GM19043 (cell line): ENCODE measurements at regions not wholly inside any gene's neighbourhood (a gene's known extent, or its start where the extent isn't known, plus 50 kb on each side); places are given as distances from the start of the nearest gene placed in this dataset.
"Not testable (repeated sequence)": the region's sequence is repeated elsewhere in the genome, so short reads cannot be mapped to it uniquely, and the experiment has no call there.

Experiments used
- ATAC-seq: cut with Tn5 transposase; IDR thresholded peaks from one replicate; pipeline ENCODE4 v1.9.1; 2021; ENCODE audit warnings: low read depth; ENCODE audit not compliant: unreplicated experiment

GRCh38 chr7:19882893-19883292 is 109.5 kb upstream of the TMEM196 start:
- not testable (repeated sequence) for ATAC-seq

DNA sequence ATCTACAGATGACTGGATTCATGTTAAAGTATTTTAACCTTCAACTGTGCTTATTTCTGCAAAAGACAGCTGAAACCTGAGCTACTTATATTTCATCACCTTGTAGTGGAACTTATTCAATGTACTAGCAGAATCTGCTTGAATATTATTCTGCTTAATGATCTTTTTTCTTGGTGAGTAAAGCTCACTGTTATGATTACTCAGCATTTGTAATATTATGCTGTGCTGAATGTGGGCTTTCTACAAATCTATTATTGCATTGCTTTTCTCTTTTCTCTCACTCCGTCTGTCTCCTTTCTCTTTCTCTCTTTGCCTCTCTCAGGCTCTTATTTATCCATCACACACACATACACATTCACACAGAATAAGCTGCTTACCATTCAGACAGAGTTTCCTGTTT is 98.7 kb upstream of the TMEM196 start:
- no peak for ATAC-seq

GRCh38 chr7:19871102-19871501 is 97.7 kb upstream of the TMEM196 start:
- ATAC-seq: no peak

DNA sequence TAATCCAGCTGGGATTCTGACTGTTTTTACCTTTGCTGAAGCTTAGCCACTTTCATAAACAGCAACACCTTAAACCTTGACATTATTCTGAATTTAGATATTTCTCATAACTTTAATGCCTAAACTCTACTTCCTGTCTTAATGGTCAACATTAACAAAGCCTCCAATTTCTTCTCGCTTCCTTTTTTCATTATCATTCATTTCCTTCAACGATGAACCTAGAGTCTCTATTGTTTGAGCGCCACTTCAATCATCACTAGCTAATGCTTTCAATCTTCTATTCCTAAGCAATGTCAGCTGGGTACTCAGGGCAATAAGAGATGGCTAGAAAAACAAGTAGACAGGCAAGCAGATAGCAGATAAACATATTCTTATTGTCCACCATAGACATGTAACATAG is 96.6 kb upstream of the TMEM196 start:
- peak; percentile 69 for ATAC-seq

DNA sequence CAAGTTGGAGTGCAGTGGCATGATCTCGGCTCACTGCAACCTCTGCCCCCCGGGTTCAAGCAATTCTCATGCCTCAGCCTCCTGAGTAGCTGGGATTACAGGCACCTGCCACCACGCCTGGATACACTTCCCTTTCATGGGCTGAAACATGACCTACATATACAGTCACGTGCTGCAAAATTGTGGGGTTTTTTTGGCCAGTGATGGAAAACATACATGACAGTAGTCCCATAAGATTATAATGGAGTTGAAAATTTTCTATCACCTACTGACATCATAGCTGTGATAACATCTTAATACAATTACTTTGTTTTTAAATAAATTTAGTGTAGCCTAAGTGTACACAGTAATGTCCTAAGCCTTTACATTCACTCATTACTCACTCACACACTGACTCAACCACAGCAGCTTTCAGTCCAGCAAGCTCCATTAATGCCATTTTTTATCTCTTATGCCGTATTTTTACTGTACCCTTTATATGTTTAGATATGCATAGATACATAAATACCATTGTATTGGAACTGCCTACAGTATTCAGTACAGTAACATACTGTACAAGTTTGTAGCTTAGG is 79.9 kb upstream of the TMEM196 start:
- ATAC-seq: no peak

DNA sequence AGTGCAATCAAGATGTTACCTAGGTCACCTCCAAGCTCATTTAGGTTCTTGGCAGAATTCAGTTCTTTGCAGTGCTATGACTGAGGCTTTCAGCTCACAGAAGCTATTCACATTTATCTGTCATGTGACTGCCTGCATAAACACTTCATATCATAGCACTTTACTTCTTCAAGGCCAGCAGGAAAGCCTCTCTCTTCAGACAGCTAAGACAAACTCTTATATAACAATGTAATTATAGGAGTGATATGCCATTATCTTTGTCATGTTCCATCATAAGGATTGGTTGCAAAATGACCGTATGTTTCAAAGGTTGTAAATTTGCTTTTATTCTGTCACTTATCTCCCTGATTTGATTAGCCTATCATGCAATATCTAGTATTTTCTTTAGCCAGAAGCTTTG is 78.8 kb upstream of the TMEM196 start:
- ATAC-seq: no peak

DNA sequence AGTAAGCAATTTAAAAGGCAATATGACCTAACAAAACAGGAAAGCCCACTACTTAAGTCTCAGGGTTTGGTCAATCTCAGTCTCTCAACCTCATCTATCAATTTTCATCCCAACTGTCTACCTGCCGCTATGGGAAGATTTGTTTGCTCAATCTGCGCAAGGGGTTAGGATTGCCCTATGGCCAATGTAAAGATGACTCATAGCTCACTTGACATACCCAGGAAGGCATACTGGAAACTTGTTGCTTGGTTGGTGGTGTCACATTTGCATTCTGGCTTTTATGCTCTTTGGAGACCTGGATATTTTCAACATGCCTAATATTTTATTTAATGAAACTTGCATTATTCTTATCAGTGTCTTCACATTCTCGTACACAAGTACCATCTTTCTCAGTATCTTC is 78.1 kb upstream of the TMEM196 start:
- ATAC-seq: no peak

- no peak for ATAC-seq
Observed at GRCh38 chr7:19834566-19834965, 61.1 kb upstream of the TMEM196 start.

GRCh38 chr7:19830604-19831003 is 57.2 kb upstream of the TMEM196 start:
- no peak for ATAC-seq
